Fibroblast of lung (primary cell): ENCODE measurements at regions not wholly inside any gene's neighbourhood (a gene's known extent, or its start where the extent isn't known, plus 50 kb on each side); places are given as distances from the start of the nearest gene placed in this dataset.

Source experiments
- DNase-seq, 2 donors: peaks; one replicate each; pipeline versions ENCODE4 v3.0.0 to v3.0.0-alpha.2; 2010; ENCODE audit warnings: low read depth in 2 of 2
- H2AFZ ChIP-seq: 2 replicates; pipeline ENCODE4 v1.5.1; 2012; ENCODE audit warnings: low read length, control low read depth, inconsistent platforms
- H3K27ac ChIP-seq: 2 replicates; pipeline ENCODE4 v1.5.1; 2011; ENCODE audit warnings: low read length, control low read depth; ENCODE audit not compliant: insufficient read depth
- H3K27me3 ChIP-seq: 2 replicates; pipeline ENCODE4 v1.5.1; 2011; ENCODE audit warnings: mild to moderate bottlenecking, low read length; ENCODE audit not compliant: control insufficient read depth, insufficient read depth
- H3K36me3 ChIP-seq: 2 replicates; pipeline ENCODE4 v1.5.1; 2011; ENCODE audit warnings: low read length; ENCODE audit not compliant: control insufficient read depth, insufficient read depth
- H3K4me1 ChIP-seq: 2 replicates; pipeline ENCODE4 v1.5.1; 2011; ENCODE audit warnings: low read length; ENCODE audit not compliant: control insufficient read depth, insufficient read depth; ENCODE audit errors: extremely low read depth
- H3K4me2 ChIP-seq: 2 replicates; pipeline ENCODE4 v1.5.1; 2011; ENCODE audit warnings: low read length, control low read depth; ENCODE audit not compliant: insufficient read depth; ENCODE audit errors: extremely low read depth
- H3K4me3 ChIP-seq, 4 experiments: fragments of 200-600 bp in 1 of 4; sonication (generic) in 1 of 4; replicated peaks in 1 of 4; 2 replicates each; pipeline ENCODE4 v1.5.1; 2011 to 2016; ENCODE audit warnings: low read length in 4 of 4, low read depth in 3 of 4, mild to moderate bottlenecking in 3 of 4, control low read depth in 2 of 4, inconsistent platforms in 1 of 4, mixed read lengths in 1 of 4; ENCODE audit not compliant: insufficient read depth in 1 of 4; ENCODE audit errors: control extremely low read depth in 1 of 4
- H3K79me2 ChIP-seq: 2 replicates; pipeline ENCODE4 v1.5.1; 2012; ENCODE audit warnings: mild to moderate bottlenecking, low read length, inconsistent platforms; ENCODE audit not compliant: control insufficient read depth, insufficient read depth
- H3K9ac ChIP-seq: 2 replicates; pipeline ENCODE4 v1.5.1; 2011; ENCODE audit warnings: mild to moderate bottlenecking, low read length, control low read depth; ENCODE audit not compliant: insufficient read depth
- H3K9me3 ChIP-seq: 2 replicates; pipeline ENCODE4 v1.5.1; 2012; ENCODE audit warnings: low read depth, low read length; ENCODE audit not compliant: control insufficient read depth, insufficient read depth
- H4K20me1 ChIP-seq: 2 replicates; pipeline ENCODE4 v1.5.1; 2011; ENCODE audit warnings: low read length; ENCODE audit not compliant: control insufficient read depth, insufficient read depth; ENCODE audit errors: extremely low read depth
- EZH2 ChIP-seq: IDR thresholded peaks from 2 replicates; pipeline ENCODE4 v1.5.1; 2012; ENCODE audit warnings: low read length, control low read depth, mild to moderate bottlenecking; ENCODE audit errors: missing control alignments
- TF ChIP-seq, protein P1 (sequence below), 2 donors: IDR thresholded peaks in 1 of 2; conservative IDR thresholded peaks in 1 of 2; 1 replicate in 1 of 2; 2 replicates in 1 of 2; pipeline ENCODE4 v1.5.1; 2011 to 2012; ENCODE audit warnings: low read length in 2 of 2, control low read depth in 1 of 2, inconsistent platforms in 1 of 2, low read depth in 1 of 2, mild to moderate bottlenecking in 1 of 2

DNA sequence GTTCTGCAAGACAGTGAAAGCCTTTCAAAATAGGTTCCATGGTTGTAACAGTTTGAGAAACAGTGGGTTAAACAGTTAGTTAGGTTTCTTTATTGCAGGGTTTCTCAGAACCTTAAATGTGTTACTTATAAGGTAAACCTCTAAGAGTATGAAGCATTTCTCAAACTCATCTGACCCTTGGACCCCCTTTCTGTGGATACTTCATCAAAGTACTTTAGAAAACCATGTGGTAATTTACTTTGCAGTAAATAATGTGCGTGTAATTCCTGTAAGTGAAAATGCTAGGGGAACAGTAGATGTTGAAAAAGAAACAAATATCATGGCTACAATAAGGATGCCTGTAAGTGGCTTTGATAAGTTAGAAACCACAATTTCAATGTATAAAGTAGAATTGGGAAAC, 354.6 kb upstream of the RARB start:
- Histone ChIP-seq H3K27ac (no peak overlapping the region), H3K4me1 (no peaks in the 10 kb centered on the region), H3K4me2 (no peak overlapping the region), H3K9ac (no peak overlapping the region), H3K4me3 (no peak overlapping the region), H3K79me2 (no peaks in the 10 kb centered on the region), H4K20me1 (no peaks in the 10 kb centered on the region), H3K36me3 (no peaks in the 10 kb centered on the region), H3K27me3 (no peaks in the 10 kb centered on the region), H2AFZ (no peak overlapping the region), H3K9me3 (no peaks in the 10 kb centered on the region)
- no peak for DNase-seq
- TF ChIP-seq, protein P1, sequence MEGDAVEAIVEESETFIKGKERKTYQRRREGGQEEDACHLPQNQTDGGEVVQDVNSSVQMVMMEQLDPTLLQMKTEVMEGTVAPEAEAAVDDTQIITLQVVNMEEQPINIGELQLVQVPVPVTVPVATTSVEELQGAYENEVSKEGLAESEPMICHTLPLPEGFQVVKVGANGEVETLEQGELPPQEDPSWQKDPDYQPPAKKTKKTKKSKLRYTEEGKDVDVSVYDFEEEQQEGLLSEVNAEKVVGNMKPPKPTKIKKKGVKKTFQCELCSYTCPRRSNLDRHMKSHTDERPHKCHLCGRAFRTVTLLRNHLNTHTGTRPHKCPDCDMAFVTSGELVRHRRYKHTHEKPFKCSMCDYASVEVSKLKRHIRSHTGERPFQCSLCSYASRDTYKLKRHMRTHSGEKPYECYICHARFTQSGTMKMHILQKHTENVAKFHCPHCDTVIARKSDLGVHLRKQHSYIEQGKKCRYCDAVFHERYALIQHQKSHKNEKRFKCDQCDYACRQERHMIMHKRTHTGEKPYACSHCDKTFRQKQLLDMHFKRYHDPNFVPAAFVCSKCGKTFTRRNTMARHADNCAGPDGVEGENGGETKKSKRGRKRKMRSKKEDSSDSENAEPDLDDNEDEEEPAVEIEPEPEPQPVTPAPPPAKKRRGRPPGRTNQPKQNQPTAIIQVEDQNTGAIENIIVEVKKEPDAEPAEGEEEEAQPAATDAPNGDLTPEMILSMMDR (conservative IDR thresholded peaks at IDR 0.05 in 1 of 2, IDR thresholded peaks at IDR 0.05 in 1 of 2; ENCODE audit: low read depth in 1 of 2, low read length in 2 of 2): no peak
- TF ChIP-seq EZH2: no peak

DNA sequence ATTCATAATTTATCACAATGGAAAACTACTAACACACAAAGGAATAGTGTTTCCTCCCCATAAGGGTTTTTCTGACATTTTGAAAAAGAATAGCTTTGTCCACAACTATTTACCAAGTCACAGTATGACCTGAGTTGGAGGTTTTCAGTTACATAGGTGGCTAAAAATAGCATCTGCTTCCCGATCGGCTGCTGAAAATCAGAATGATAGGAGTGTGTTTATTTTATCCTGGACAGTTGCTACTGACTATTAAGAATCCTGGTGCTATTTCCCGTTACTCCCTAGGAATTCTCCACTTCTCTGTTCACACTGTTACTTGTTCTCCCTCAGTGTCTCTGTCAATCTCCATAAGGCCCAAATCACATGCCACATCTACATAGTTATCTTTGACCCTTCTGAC, 353.9 kb upstream of the RARB start:
- Histone ChIP-seq H2AFZ (no peak overlapping the region), H3K4me2 (no peak overlapping the region), H3K27me3 (no peaks in the 10 kb centered on the region), H3K79me2 (no peaks in the 10 kb centered on the region), H3K4me3 (no peak overlapping the region), H3K36me3 (no peaks in the 10 kb centered on the region), H3K4me1 (no peaks in the 10 kb centered on the region), H4K20me1 (no peaks in the 10 kb centered on the region), H3K9me3 (no peaks in the 10 kb centered on the region), H3K27ac (no peak overlapping the region), H3K9ac (no peak overlapping the region)
- peak in 1 of 2 donors; percentile 15 for DNase-seq
- TF ChIP-seq, protein P1 (conservative IDR thresholded peaks at IDR 0.05 in 1 of 2, IDR thresholded peaks at IDR 0.05 in 1 of 2; ENCODE audit: low read depth in 1 of 2, low read length in 2 of 2): no peak
- no peak for TF ChIP-seq EZH2

DNA sequence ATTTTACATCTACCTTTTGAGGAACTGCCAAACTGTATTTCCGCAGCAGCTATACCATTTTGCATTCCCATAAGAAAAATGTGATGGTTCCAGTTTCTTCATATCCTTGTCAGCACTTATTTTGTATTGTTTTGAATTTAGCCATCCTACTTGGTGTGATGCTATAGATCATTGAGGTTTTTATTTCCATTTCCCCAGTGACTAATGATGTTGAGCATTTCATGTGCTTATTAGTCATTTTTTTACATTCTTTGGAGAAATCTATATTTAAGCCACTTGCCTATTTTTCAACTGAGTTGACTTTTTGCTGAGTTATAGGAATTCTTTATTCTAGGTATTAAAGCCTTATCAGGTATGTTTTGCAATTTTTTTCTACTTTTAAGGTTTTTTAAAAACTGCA, 347.6 kb upstream of the RARB start:
- Histone ChIP-seq H3K4me1 (no peaks in the 10 kb centered on the region), H3K4me3 (no peak overlapping the region), H4K20me1 (no peaks in the 10 kb centered on the region), H3K36me3 (no peaks in the 10 kb centered on the region), H3K27me3 (no peaks in the 10 kb centered on the region), H3K4me2 (no peak overlapping the region), H3K9me3 (no peaks in the 10 kb centered on the region), H3K79me2 (no peaks in the 10 kb centered on the region), H3K9ac (no peak overlapping the region), H3K27ac (no peak overlapping the region), H2AFZ (no peak overlapping the region)
- no peak for TF ChIP-seq EZH2
- TF ChIP-seq, protein P1 (conservative IDR thresholded peaks at IDR 0.05 in 1 of 2, IDR thresholded peaks at IDR 0.05 in 1 of 2; ENCODE audit: low read depth in 1 of 2, low read length in 2 of 2): no peak
- peak; percentile 22 to 35 for DNase-seq
